Endothelial cell (in vitro differentiated cells): ENCODE measurements at regions not wholly inside any gene's neighbourhood (a gene's known extent, or its start where the extent isn't known, plus 50 kb on each side); places are given as distances from the start of the nearest gene placed in this dataset.

Experiments
- DNase-seq: peaks from one replicate; pipeline ENCODE4 v3.0.0; 2021; ENCODE audit warnings: low spot score
- H3K27ac Mint-ChIP-seq: one replicate; pipeline ENCODE4 v1.8.0; 2021; ENCODE audit warnings: mixed read lengths, inconsistent platforms; ENCODE audit not compliant: unreplicated experiment
- H3K27me3 Mint-ChIP-seq: one replicate; pipeline ENCODE4 v1.8.0; 2021; ENCODE audit warnings: mild to moderate bottlenecking, moderate library complexity, mixed read lengths, inconsistent platforms; ENCODE audit not compliant: unreplicated experiment
- H3K36me3 Mint-ChIP-seq: one replicate; pipeline ENCODE4 v1.8.0; 2021; ENCODE audit warnings: mild to moderate bottlenecking, low read depth, mixed read lengths, inconsistent platforms; ENCODE audit not compliant: unreplicated experiment
- H3K4me1 Mint-ChIP-seq: one replicate; pipeline ENCODE4 v1.8.0; 2021; ENCODE audit warnings: mild to moderate bottlenecking, mixed read lengths, inconsistent platforms; ENCODE audit not compliant: unreplicated experiment
- H3K4me3 Mint-ChIP-seq: one replicate; pipeline ENCODE4 v1.8.0; 2021; ENCODE audit warnings: mild to moderate bottlenecking, mixed read lengths, inconsistent platforms; ENCODE audit not compliant: unreplicated experiment
- H3K9me3 Mint-ChIP-seq: one replicate; pipeline ENCODE4 v1.8.0; 2021; ENCODE audit warnings: mixed read lengths, inconsistent platforms; ENCODE audit not compliant: unreplicated experiment
- CTCF ChIP-seq: fragments of 200-600 bp; sonication (generic); IDR thresholded peaks from one replicate; pipeline ENCODE4 v1.5.0; 2021; ENCODE audit warnings: antibody characterized with exemption; ENCODE audit not compliant: unreplicated experiment

GRCh38 chr4:59987289-59987688 lies 1212.8 kb upstream of the ADGRL3 start:
- H3K27ac Mint-ChIP-seq = no peak overlapping the region
- H3K4me1 Mint-ChIP-seq = no peaks in the 10 kb centered on the region
- H3K27me3 Mint-ChIP-seq = no peaks in the 10 kb centered on the region
- H3K4me3 Mint-ChIP-seq = no peak overlapping the region
- H3K9me3 Mint-ChIP-seq = no peaks in the 10 kb centered on the region
- TF ChIP-seq CTCF = no peak
- H3K36me3 Mint-ChIP-seq = no peaks in the 10 kb centered on the region
- no peak for DNase-seq

- peaks cover 6% of the 10 kb centered on the region for H3K27me3 Mint-ChIP-seq
- H3K36me3 Mint-ChIP-seq = no peaks in the 10 kb centered on the region
- no peak overlapping the region for H3K4me3 Mint-ChIP-seq
- TF ChIP-seq CTCF = no peak
- no peaks in the 10 kb centered on the region for H3K4me1 Mint-ChIP-seq
- no peak for DNase-seq
- peaks cover 6% of the 10 kb centered on the region for H3K9me3 Mint-ChIP-seq
- H3K27ac Mint-ChIP-seq = no peak overlapping the region
Measured at GRCh38 chr4:59994118-59994517, 1206.0 kb upstream of the ADGRL3 start.

- Mint-ChIP-seq H3K4me3 (no peak overlapping the region), H3K27ac (no peak overlapping the region), H3K27me3 (no peaks in the 10 kb centered on the region), H3K36me3 (no peaks in the 10 kb centered on the region), H3K9me3 (no peaks in the 10 kb centered on the region), H3K4me1 (no peaks in the 10 kb centered on the region)
- no peak for DNase-seq
- TF ChIP-seq CTCF = no peak
Measured at GRCh38 chr4:60002603-60003337, 1197.4 kb upstream of the ADGRL3 start.

GRCh38 chr4:60013464-60014184 lies 1186.5 kb upstream of the ADGRL3 start:
- H3K4me1 Mint-ChIP-seq = no peaks in the 10 kb centered on the region
- H3K27ac Mint-ChIP-seq = no peak overlapping the region
- H3K27me3 Mint-ChIP-seq = peaks cover 2% of the 10 kb centered on the region
- DNase-seq = no peak
- no peak overlapping the region for H3K4me3 Mint-ChIP-seq
- no peak for TF ChIP-seq CTCF
- no peaks in the 10 kb centered on the region for H3K36me3 Mint-ChIP-seq
- no peaks in the 10 kb centered on the region for H3K9me3 Mint-ChIP-seq

GRCh38 chr4:60016971-60017370 lies 1183.2 kb upstream of the ADGRL3 start:
- no peak overlapping the region for H3K27ac Mint-ChIP-seq
- H3K4me3 Mint-ChIP-seq = no peak overlapping the region
- H3K27me3 Mint-ChIP-seq = no peaks in the 10 kb centered on the region
- no peak for TF ChIP-seq CTCF
- H3K36me3 Mint-ChIP-seq = no peaks in the 10 kb centered on the region
- no peak for DNase-seq
- H3K4me1 Mint-ChIP-seq = no peaks in the 10 kb centered on the region
- H3K9me3 Mint-ChIP-seq = no peaks in the 10 kb centered on the region
